Right atrium auricular region (tissue), 2 donors: ENCODE measurements at regions not wholly inside any gene's neighbourhood (a gene's known extent, or its start where the extent isn't known, plus 50 kb on each side); places are given as distances from the start of the nearest gene placed in this dataset.
"Not testable (repeated sequence)": the region's sequence is repeated elsewhere in the genome, so short reads cannot be mapped to it uniquely, and the experiment has no call there.

Experiments
- DNase-seq: peaks from one replicate; pipeline ENCODE4 v3.0.0-alpha.2; 2019; ENCODE audit warnings: low spot score
- H3K27ac ChIP-seq, 2 donors: fragments of 200-600 bp; sonication (generic); 1 replicate in 1 of 2; 2 replicates in 1 of 2; pipeline ENCODE4 v1.5.1; 2016 to 2019
- H3K27me3 ChIP-seq, 2 donors: fragments of 200-600 bp; sonication (generic); one replicate each; pipeline versions ENCODE4 v1.5.1 to v1.6.0; 2017 to 2019
- H3K36me3 ChIP-seq: fragments of 200-600 bp; sonication (generic); one replicate; pipeline ENCODE4 v1.5.1; 2016
- H3K4me1 ChIP-seq, 2 donors: fragments of 200-600 bp; sonication (generic); one replicate each; pipeline versions ENCODE4 v1.5.1 to v1.6.0; 2017 to 2019
- H3K4me3 ChIP-seq, 2 donors: fragments of 200-600 bp; sonication (generic); 1 replicate in 1 of 2; 2 replicates in 1 of 2; pipeline ENCODE4 v1.5.1; 2017 to 2019; ENCODE audit warnings: mild to moderate bottlenecking in 1 of 2, moderate library complexity in 1 of 2
- H3K9me3 ChIP-seq, 2 donors: fragments of 200-600 bp; sonication (generic); one replicate each; pipeline ENCODE4 v1.5.1; 2019
- CTCF ChIP-seq, 2 donors: fragments of 200-600 bp; sonication (generic); IDR thresholded peaks; one replicate each; pipeline ENCODE4 v1.5.1; 2019; ENCODE audit warnings: antibody characterized with exemption in 2 of 2

- H3K9me3 ChIP-seq, result peaks cover 0 to 8% of the 10 kb centered on the region in 2 donors
- no peak overlapping the region for H3K27ac ChIP-seq
- TF ChIP-seq CTCF (IDR thresholded peaks at IDR 0.05), result no peak
Measured at GRCh38 chr4:188383180-188383579, 243.9 kb downstream of the TRIML1 start.

GRCh38 chr4:188387179-188387791, 248.0 kb downstream of the TRIML1 start:
- no peaks in the 10 kb centered on the region for H3K36me3 ChIP-seq
- no peak for DNase-seq
- H3K4me1 ChIP-seq, result no peaks in the 10 kb centered on the region
- H3K9me3 ChIP-seq, result peaks cover 0 to 8% of the 10 kb centered on the region in 2 donors
- H3K4me3 ChIP-seq, result no peak overlapping the region
- no peak for TF ChIP-seq CTCF (IDR thresholded peaks at IDR 0.05)
- H3K27me3 ChIP-seq, result no peaks in the 10 kb centered on the region
- H3K27ac ChIP-seq, result no peak overlapping the region

More at GRCh38 chr4:188383180-188383579, 243.9 kb downstream of the TRIML1 start:
- no peaks in the 10 kb centered on the region for H3K27me3 ChIP-seq
- no peak for DNase-seq
- H3K4me3 ChIP-seq, result no peak overlapping the region
- no peaks in the 10 kb centered on the region for H3K4me1 ChIP-seq
- H3K36me3 ChIP-seq, result no peaks in the 10 kb centered on the region

- H3K27ac ChIP-seq, H3K4me1 ChIP-seq, DNase-seq, H3K9me3 ChIP-seq, H3K4me3 ChIP-seq, H3K36me3 ChIP-seq, H3K27me3 ChIP-seq: not testable (repeated sequence)
Measured at GRCh38 chr4:188391349-188391748, 252.1 kb downstream of the TRIML1 start.

GRCh38 chr4:188396037-188396436, 256.8 kb downstream of the TRIML1 start:
- H3K4me3 ChIP-seq, result no peak overlapping the region
- no peaks in the 10 kb centered on the region for H3K4me1 ChIP-seq
- no peaks in the 10 kb centered on the region for H3K9me3 ChIP-seq
- H3K36me3 ChIP-seq, result no peaks in the 10 kb centered on the region
- TF ChIP-seq CTCF (IDR thresholded peaks at IDR 0.05), result no peak
- H3K27me3 ChIP-seq, result no peaks in the 10 kb centered on the region
- no peak overlapping the region for H3K27ac ChIP-seq
- DNase-seq, result no peak

- Histone ChIP-seq H3K4me1 (no peaks in the 10 kb centered on the region), H3K27ac (no peak overlapping the region), H3K27me3 (no peaks in the 10 kb centered on the region), H3K36me3 (no peaks in the 10 kb centered on the region), H3K4me3 (no peak overlapping the region), H3K9me3 (no peaks in the 10 kb centered on the region)
- no peak for DNase-seq
- TF ChIP-seq CTCF (IDR thresholded peaks at IDR 0.05), result no peak
Measured at GRCh38 chr4:188399834-188400233, 260.6 kb downstream of the TRIML1 start.

GRCh38 chr4:188400451-188400850, 261.2 kb downstream of the TRIML1 start:
- Histone ChIP-seq H3K36me3 (no peaks in the 10 kb centered on the region), H3K4me1 (no peaks in the 10 kb centered on the region), H3K4me3 (no peak overlapping the region), H3K9me3 (no peaks in the 10 kb centered on the region), H3K27ac (no peak overlapping the region), H3K27me3 (no peaks in the 10 kb centered on the region)
- no peak for DNase-seq
- TF ChIP-seq CTCF (IDR thresholded peaks at IDR 0.05), result no peak
